ENCODE measurements at regions not wholly inside any gene's neighbourhood (a gene's known extent, or its start where the extent isn't known, plus 50 kb on each side); places are given as distances from the start of the nearest gene placed in this dataset.

DNA sequence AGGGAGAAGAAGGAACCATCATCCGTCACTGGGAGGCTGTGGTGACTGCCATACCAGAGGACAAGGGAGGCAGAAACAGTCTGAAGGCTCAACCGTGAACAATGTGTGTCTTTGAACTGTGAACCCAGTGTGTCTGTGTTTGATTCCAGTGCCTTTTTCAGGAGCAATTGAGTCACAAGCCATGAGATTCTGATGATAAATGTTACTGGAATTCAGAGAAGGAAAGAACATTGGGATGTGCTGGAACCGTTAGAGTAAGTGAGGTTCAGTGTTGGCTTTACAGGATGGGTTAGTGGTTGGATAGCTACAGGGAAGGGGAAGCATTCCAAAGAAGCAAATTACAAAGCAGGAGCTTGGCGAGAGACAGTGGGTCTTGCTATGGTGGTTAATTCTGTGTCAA lies 464.4 kb downstream of the TRIML1 start:
- H3K4me3 Mint-ChIP-seq = no peak overlapping the region
- TF ChIP-seq, protein P1, sequence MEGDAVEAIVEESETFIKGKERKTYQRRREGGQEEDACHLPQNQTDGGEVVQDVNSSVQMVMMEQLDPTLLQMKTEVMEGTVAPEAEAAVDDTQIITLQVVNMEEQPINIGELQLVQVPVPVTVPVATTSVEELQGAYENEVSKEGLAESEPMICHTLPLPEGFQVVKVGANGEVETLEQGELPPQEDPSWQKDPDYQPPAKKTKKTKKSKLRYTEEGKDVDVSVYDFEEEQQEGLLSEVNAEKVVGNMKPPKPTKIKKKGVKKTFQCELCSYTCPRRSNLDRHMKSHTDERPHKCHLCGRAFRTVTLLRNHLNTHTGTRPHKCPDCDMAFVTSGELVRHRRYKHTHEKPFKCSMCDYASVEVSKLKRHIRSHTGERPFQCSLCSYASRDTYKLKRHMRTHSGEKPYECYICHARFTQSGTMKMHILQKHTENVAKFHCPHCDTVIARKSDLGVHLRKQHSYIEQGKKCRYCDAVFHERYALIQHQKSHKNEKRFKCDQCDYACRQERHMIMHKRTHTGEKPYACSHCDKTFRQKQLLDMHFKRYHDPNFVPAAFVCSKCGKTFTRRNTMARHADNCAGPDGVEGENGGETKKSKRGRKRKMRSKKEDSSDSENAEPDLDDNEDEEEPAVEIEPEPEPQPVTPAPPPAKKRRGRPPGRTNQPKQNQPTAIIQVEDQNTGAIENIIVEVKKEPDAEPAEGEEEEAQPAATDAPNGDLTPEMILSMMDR (IDR thresholded peaks at IDR 0.05) = no peak
- ChIA-PET CTCF (no interaction called here), POLR2A (no interaction called here)
- no peak for ATAC-seq (ENCODE audit: poor library complexity)
- Histone ChIP-seq H3K4me1 (ENCODE audit: insufficient read depth, low read length) (no peaks in the 10 kb centered on the region), H3K36me3 (ENCODE audit: insufficient read depth, low read length) (no peaks in the 10 kb centered on the region), H3K9me3 (ENCODE audit: control insufficient read depth in 1 of 2, insufficient read depth in 1 of 2, low read length in 2 of 2) (peaks cover 0 to 3% of the 10 kb centered on the region in 2 experiments), H3K27me3 (ENCODE audit: control insufficient read depth in 1 of 2, insufficient read depth in 2 of 2, low read length in 2 of 2) (no peaks in the 10 kb centered on the region), H3K27ac (ENCODE audit: low read depth in 1 of 2, low read length in 2 of 2) (no peak overlapping the region), H3K4me3 (ENCODE audit: low read length) (no peak overlapping the region)
- intact Hi-C loops (cut with DNase I, micrococcal nuclease) = no loop called here
- DNase-seq = no peak
- H3K36me3 Mint-ChIP-seq (ENCODE audit: low read depth) = no peaks in the 10 kb centered on the region
- H3K27me3 Mint-ChIP-seq = no peaks in the 10 kb centered on the region
- peaks cover 6% of the 10 kb centered on the region for H3K9me3 Mint-ChIP-seq
- H3K27ac Mint-ChIP-seq = no peak overlapping the region
- H3K4me1 Mint-ChIP-seq (ENCODE audit: low read depth) = no peaks in the 10 kb centered on the region

DNA sequence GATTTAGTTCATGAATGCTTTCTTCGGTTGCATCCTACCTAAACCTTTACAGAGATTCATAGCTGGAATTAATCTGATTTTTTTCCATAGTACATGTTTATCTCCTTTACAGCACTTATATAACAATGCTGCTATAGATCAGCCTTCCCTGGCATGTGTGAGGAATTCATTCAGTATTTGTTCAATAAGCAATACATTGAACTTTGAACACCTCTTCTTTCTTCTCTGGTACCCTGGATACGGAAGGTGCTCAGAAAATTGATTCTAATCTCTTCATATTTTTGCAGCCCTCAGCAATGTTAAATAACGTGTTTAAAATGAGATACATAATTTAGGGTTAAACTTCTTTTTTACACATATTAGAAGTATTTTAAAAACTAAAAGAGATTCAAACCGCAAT lies 467.4 kb downstream of the TRIML1 start:
- Histone ChIP-seq H3K36me3 (ENCODE audit: insufficient read depth, low read length) (no peaks in the 10 kb centered on the region), H3K4me1 (ENCODE audit: insufficient read depth, low read length) (no peaks in the 10 kb centered on the region), H3K4me3 (ENCODE audit: low read length) (no peak overlapping the region), H3K27ac (ENCODE audit: low read depth in 1 of 2, low read length in 2 of 2) (no peak overlapping the region), H3K9me3 (ENCODE audit: control insufficient read depth in 1 of 2, insufficient read depth in 1 of 2, low read length in 2 of 2) (peaks cover 0 to under 1% of the 10 kb centered on the region in 2 experiments), H3K27me3 (ENCODE audit: control insufficient read depth in 1 of 2, insufficient read depth in 2 of 2, low read length in 2 of 2) (no peaks in the 10 kb centered on the region)
- ChIA-PET POLR2A (no interaction called here), CTCF (no interaction called here)
- H3K4me3 Mint-ChIP-seq = no peak overlapping the region
- H3K27ac Mint-ChIP-seq = no peak overlapping the region
- no peaks in the 10 kb centered on the region for H3K36me3 Mint-ChIP-seq (ENCODE audit: low read depth)
- TF ChIP-seq, protein P1 (IDR thresholded peaks at IDR 0.05) = no peak
- no peak for DNase-seq
- no peak for ATAC-seq (ENCODE audit: poor library complexity)
- H3K4me1 Mint-ChIP-seq (ENCODE audit: low read depth) = no peaks in the 10 kb centered on the region
- H3K9me3 Mint-ChIP-seq = peaks cover 6% of the 10 kb centered on the region
- intact Hi-C loops (cut with DNase I, micrococcal nuclease) = no loop called here
- no peaks in the 10 kb centered on the region for H3K27me3 Mint-ChIP-seq

DNA sequence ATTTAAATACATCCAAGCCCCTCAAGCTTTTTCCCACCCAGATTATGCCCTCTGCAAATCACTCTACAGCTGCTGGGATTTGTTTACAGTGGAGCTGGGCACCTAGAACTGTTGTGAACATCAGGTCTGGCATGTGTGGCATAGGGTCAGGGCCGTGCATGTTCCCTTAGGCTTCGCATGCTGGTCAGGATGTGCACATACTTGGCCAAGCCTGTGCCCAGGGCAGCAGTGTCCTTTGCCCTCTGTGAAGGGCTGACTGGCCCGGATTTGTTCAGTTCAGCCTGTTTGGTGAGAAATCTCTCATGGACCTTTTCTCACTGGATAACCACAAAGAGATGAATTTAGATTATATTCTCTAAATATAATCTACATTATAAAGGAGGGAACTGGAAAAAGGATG lies 471.9 kb downstream of the TRIML1 start:
- Histone ChIP-seq H3K9me3 (ENCODE audit: control insufficient read depth in 1 of 2, insufficient read depth in 1 of 2, low read length in 2 of 2) (peaks cover 0 to 3% of the 10 kb centered on the region in 2 experiments), H3K36me3 (ENCODE audit: insufficient read depth, low read length) (no peaks in the 10 kb centered on the region), H3K27ac (ENCODE audit: low read depth in 1 of 2, low read length in 2 of 2) (no peak overlapping the region), H3K4me3 (ENCODE audit: low read length) (no peak overlapping the region), H3K4me1 (ENCODE audit: insufficient read depth, low read length) (no peaks in the 10 kb centered on the region), H3K27me3 (ENCODE audit: control insufficient read depth in 1 of 2, insufficient read depth in 2 of 2, low read length in 2 of 2) (no peaks in the 10 kb centered on the region)
- DNase-seq = no peak
- TF ChIP-seq, protein P1 (IDR thresholded peaks at IDR 0.05) = no peak
- H3K4me3 Mint-ChIP-seq = no peak overlapping the region
- H3K9me3 Mint-ChIP-seq = peaks cover 11% of the 10 kb centered on the region
- ChIA-PET POLR2A (no interaction called here), CTCF (interaction anchor here (0.5 kb wide), 1 partner anchor 19 kb away, joined by 3 read pairs; no protein-coding TSS in a partner anchor)
- no peaks in the 10 kb centered on the region for H3K36me3 Mint-ChIP-seq (ENCODE audit: low read depth)
- no peaks in the 10 kb centered on the region for H3K4me1 Mint-ChIP-seq (ENCODE audit: low read depth)
- H3K27me3 Mint-ChIP-seq = no peaks in the 10 kb centered on the region
- ATAC-seq (ENCODE audit: poor library complexity) = no peak
- intact Hi-C loops (cut with DNase I, micrococcal nuclease) = no loop called here
- H3K27ac Mint-ChIP-seq = no peak overlapping the region

All from CD4-positive, alpha-beta T cell (primary cell).